ENCODE measurements at regions not wholly inside any gene's neighbourhood (a gene's known extent, or its start where the extent isn't known, plus 50 kb on each side); places are given as distances from the start of the nearest gene placed in this dataset.

GRCh38 chr9:111158363-111158762 lies 120.1 kb upstream of the LPAR1 start:
- TF ChIP-seq SMC3 (IDR thresholded peaks at IDR 0.05; ENCODE audit: low read depth, low read length) (no peak), CTCF (conservative IDR thresholded peaks at IDR 0.05; ENCODE audit: low read depth, low read length) (no peak), ELK1 (IDR thresholded peaks at IDR 0.05; ENCODE audit: borderline replicate concordance, low read depth, low read length) (no peak), POLR2A (IDR thresholded peaks at IDR 0.05; ENCODE audit: low read depth, low read length) (no peak), FOS (IDR thresholded peaks at IDR 0.05; ENCODE audit: low read depth, low read length) (no peak), RCOR1 (IDR thresholded peaks at IDR 0.05; ENCODE audit: insufficient replicate concordance, low read length) (no peak), BHLHE40 (IDR thresholded peaks at IDR 0.05; ENCODE audit: low read depth, low read length) (no peak), USF2 (IDR thresholded peaks at IDR 0.05; ENCODE audit: low read depth, low read length) (no peak), MAFK (IDR thresholded peaks at IDR 0.05; ENCODE audit: low read depth, low read length) (no peak)
- POLR2A ChIA-PET (ENCODE audit: unreplicated experiment) = no interaction called here
- Histone ChIP-seq H3K79me1 (ENCODE audit: low read depth in 1 of 2, low read length in 2 of 2) (no peaks in the 10 kb centered on the region), H3K4me3 (ENCODE audit: insufficient read depth, low read depth, low read length) (no peak overlapping the region), H3K18ac (ENCODE audit: low read depth, low read length) (no peak overlapping the region), H4K8ac (ENCODE audit: low read depth in 2 of 2, low read length in 2 of 2) (no peak overlapping the region), H3K4ac (ENCODE audit: low read depth, low read length) (no peak overlapping the region), H4K91ac (ENCODE audit: insufficient read depth, low read depth, low read length) (no peak overlapping the region), H3K9me1 (ENCODE audit: insufficient read depth, low read length) (peaks cover 6% of the 10 kb centered on the region), H2AK5ac (ENCODE audit: low read depth, low read length) (no peak overlapping the region), H3K9me3 (ENCODE audit: control insufficient read depth, insufficient read depth, low read length) (no peaks in the 10 kb centered on the region), H4K5ac (ENCODE audit: low read depth, low read length) (no peak overlapping the region), H3K4me1 (ENCODE audit: control insufficient read depth, insufficient read depth, low read length) (peaks cover 7% of the 10 kb centered on the region), H2BK15ac (ENCODE audit: low read depth, low read length) (no peak overlapping the region), H3K56ac (ENCODE audit: extremely low read depth, insufficient read depth, low read length) (no peak overlapping the region), H3K27me3 (ENCODE audit: control insufficient read depth, insufficient read depth, low read length) (no peaks in the 10 kb centered on the region), H2AFZ (replicated peaks; ENCODE audit: low read length, poor library complexity) (no peak overlapping the region), H3K27ac (ENCODE audit: insufficient read depth, low read length) (no peak overlapping the region), H3K14ac (replicated peaks; ENCODE audit: low read depth, low read length) (no peak overlapping the region), H3K9ac (ENCODE audit: low read depth, low read length) (no peak overlapping the region), H3K4me2 (ENCODE audit: low read depth, low read length) (no peak overlapping the region), H2BK5ac (ENCODE audit: low read depth, low read length, poor library complexity, severe bottlenecking) (no peak overlapping the region), H3K23ac (ENCODE audit: low read depth, low read length) (no peak overlapping the region), H4K20me1 (ENCODE audit: insufficient read depth, low read length) (no peaks in the 10 kb centered on the region), H2BK20ac (ENCODE audit: low read depth, low read length) (no peak overlapping the region), H2AK9ac (replicated peaks; ENCODE audit: low read depth, low read length, poor library complexity) (no peak overlapping the region), H2BK120ac (ENCODE audit: low read depth, low read length) (no peak overlapping the region), H3K36me3 (ENCODE audit: control insufficient read depth, insufficient read depth, low read length) (no peaks in the 10 kb centered on the region)
- in situ Hi-C loops (cut with MboI; ENCODE audit: low sequenced_read_pairs) (no loop called here), dilution Hi-C loops (cut with HindIII; ENCODE audit: low sequenced_read_pairs, unreplicated experiment) (no loop called here), intact Hi-C loops (cut with micrococcal nuclease) (no loop called here)
- peak; percentile 14 for DNase-seq
- no peak for ATAC-seq (ENCODE audit: low read depth)
- BruUV-seq (replicated peaks) = no TSS peak
- CTCF ChIA-PET = interaction anchor here (0.6 kb wide), 1 partner anchor 42 kb away, joined by 4 read pairs; no protein-coding TSS in a partner anchor
- WGBS, 2 experiments (ENCODE audit: extremely low coverage in 2 of 2, insufficient read length in 1 of 2) = no CpG with 5 or more reads among the region's 1 CpG

All from IMR-90 (cell line).